GM21825 (cell line): ENCODE measurements at regions not wholly inside any gene's neighbourhood (a gene's known extent, or its start where the extent isn't known, plus 50 kb on each side); places are given as distances from the start of the nearest gene placed in this dataset.
"Not testable (repeated sequence)": the region's sequence is repeated elsewhere in the genome, so short reads cannot be mapped to it uniquely, and the experiment has no call there.

Source experiments
- ATAC-seq: cut with Tn5 transposase; IDR thresholded peaks from one replicate; pipeline ENCODE4 v1.9.1; 2021; ENCODE audit warnings: mild to moderate bottlenecking, moderate library complexity; ENCODE audit not compliant: unreplicated experiment

DNA sequence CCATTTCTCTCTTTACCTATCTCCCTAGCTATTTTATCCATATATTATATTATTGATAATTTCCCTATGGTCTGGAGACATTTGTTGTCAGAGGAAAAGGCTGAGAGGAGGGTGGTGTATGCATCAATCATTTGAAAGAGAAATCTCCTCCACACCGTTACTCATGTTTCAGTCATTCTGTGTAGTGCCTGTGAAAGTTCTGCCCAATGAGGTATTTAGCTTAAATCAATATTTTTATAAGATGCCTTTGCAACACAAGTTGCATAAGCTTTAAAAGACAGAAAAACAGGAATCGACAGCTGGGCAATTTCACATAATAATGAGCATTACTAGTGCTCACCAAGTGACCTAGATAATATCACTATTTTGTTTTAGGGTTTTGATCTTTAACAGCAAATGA, 363.7 kb upstream of the FSIP2 start:
- no peak for ATAC-seq

DNA sequence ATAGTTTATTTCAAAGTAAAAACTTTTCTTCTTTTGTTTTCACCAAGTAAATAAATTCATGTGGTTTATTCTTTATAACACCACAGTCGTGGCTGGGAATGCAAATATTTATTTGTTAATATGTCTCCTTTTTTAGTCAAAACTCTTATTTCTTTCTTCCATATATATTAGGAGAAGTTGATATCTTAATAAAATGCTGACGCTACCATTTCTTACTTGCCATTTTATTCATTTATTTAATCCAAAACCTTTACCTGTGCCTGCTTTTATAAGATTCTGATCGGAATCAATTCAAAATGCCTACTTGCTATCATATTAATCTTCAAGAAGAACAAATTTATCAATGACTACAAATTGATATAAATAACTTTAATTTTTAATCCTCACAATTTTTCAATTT, 362.9 kb upstream of the FSIP2 start:
- no peak for ATAC-seq

DNA sequence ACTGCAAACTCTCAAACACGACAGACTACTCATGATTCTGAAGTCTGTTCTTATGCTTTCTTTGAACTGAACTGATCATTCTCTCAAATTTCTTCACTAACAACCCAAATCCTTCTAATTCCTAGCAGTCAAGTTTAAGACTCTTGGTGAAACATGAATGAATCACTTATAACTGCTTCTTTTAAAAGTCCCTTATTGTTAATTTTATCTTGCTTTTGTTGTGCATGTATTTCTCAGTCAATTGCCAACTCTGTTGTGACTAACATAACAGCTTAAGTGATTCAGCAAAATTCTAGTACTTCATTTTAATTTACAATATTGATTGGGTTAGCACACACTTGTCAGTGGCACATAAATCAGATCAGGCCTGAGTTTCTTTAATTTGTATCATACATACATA, 357.0 kb upstream of the FSIP2 start:
- ATAC-seq: no peak

DNA sequence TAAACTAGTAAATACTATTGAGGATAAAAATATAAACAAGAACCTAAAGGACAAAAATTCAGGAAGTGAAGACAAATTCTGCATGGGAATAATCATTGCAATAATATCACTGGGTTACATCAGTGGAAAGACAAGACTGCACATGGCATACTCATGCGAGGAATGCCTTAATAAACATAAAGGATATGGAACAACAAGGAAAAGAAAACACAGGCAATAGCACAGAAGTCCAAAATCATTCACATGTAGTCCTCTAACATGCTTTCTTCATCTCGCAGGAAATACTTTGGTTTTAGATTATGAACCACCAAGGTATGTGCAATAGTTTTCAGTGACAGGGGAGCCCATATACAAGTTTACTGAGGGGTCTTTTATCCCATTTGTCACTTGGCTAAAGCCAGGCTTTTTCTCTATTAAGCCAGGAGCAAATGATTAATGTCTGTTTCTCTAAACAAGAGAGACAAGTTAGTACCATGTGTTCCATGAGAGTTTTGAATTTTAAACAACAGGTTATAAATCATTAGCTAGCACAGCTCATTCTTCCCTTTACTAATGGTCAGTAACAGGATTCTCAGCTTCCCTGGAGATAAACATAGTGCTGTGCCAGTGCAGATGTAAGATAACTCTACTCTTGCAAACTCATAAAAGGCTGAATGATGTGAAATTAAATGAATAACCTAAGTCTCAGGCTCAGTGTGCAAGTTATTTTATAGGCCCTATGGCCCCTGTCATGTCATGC, 353.6 kb upstream of the FSIP2 start:
- no peak for ATAC-seq

DNA sequence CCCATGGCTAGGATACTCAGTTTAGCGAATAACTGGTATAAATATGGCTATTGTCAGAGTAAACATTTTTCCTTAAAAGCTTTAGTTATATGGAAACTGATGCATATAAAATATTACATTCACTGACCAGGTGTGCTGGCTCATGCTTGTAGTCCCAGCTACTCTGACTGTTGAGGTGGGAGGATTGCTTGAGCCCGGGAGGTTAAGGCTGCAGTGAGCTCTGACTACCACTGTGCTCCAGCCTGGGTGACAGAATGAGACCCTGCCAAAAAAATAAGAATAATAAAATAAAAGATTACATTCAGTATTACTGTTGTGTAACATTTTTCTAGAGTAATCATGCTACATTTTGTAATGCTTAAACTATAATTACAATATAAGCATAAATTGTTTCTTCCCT, 350.4 kb upstream of the FSIP2 start:
- no peak for ATAC-seq

DNA sequence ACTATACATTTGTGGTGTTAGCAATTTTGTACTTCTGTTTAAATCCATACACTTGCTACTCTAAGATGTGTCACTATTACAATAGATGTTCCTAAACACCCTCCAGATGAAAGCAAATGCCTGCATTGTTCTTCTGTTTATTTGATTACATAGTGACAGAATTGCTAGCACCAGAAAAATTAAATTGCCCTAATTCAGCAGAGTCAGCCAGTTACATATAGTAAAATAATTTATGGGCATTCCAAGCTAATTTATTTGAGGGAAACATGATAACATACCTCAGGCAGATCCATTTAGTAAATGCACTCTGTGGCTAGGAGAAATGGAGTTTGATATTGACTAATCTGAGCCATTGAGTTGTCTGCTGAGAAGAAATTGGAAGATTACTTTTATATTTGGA, 347.1 kb upstream of the FSIP2 start:
- no peak for ATAC-seq

DNA sequence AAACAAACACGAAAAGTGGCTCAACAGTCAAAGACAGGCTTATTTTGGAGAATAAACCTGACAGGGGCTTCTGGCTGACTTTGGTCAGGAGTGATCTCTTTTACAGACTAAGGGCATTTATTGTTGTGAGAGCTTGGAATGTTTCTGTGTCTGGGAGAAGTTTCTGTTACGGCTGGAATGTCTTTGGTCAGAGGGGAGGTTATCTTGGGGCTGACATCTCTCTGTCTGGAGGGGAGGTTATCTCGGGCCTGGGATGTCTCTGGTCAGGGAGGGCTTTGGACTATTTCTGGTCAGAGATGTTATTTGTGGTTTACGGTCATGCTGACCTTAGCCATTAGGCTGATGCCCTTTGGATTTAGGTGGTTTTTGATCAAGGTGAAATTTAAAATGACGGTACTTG, 345.5 kb upstream of the FSIP2 start:
- ATAC-seq: no peak

DNA sequence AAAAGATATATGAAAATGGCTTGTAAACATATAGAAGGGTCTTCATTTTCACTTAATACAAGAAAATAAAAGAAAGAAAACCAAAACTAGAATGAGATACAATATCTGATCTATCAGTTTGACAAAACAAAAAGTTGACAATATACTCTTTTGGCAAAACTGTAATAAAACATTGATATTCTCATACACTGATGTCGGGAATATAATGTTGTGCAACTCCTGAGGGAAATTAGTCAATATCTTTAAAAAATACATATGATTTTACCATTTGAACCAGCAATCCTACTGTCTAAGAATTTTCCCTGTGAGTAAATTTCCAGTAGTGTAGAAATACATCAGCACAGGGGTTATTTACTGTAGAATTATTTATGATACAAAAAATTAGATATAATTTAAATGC, 336.1 kb upstream of the FSIP2 start:
- no peak for ATAC-seq

DNA sequence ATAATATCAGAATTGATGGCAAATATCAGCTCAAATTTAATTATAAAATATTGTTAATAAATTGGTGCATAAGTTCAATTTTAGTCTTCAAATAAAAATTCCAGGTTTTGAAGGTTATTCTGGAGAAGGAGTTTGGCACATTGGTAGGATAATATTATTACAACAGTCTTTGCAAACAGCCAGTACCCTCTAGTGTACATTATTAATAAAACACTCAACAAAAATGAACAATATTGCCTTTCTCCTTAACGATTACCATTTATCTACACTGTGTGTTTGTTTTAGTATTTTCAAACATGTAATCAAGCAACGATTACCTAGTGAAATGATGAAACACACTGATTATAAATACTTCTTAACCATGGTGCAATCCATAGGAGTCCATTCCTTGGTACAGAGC, 334.0 kb upstream of the FSIP2 start:
- ATAC-seq: no peak

DNA sequence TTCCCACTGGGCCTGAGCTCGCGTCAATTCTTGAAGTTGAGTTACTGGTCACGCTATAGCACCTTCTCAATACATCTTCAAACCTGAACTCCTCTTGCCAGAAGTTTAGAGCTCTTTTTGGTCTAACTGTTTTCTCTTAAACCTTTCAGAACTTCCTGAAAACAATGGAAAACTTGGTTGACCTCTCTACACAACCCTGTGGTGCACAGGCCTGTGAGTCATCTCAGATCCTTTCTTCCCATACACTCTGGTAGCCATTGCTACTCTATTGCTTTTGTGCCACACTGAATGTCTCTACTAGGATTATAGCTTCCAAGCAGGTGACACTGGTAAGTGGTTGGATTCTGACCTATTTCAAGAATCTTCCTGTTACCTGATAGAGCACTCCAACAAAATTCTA, 321.5 kb upstream of the FSIP2 start:
- no peak for ATAC-seq

DNA sequence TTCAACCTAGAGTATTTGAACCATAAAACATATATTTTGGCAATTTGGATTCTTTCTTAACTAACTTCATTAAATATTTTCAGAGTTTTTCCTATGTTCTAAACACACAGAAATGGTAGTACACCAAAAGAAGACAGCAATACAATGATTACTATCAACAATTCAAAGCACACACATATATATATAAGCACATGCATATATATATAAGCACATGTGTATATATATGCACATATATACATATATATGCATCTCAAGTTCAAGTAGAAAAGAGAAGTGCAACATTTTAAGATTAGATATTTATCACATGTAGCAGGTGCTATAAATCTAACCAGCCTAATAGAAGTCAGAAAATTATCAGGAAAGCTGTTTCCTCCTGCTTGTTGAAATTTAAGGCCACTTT, 320.9 kb upstream of the FSIP2 start:
- ATAC-seq: no peak

DNA sequence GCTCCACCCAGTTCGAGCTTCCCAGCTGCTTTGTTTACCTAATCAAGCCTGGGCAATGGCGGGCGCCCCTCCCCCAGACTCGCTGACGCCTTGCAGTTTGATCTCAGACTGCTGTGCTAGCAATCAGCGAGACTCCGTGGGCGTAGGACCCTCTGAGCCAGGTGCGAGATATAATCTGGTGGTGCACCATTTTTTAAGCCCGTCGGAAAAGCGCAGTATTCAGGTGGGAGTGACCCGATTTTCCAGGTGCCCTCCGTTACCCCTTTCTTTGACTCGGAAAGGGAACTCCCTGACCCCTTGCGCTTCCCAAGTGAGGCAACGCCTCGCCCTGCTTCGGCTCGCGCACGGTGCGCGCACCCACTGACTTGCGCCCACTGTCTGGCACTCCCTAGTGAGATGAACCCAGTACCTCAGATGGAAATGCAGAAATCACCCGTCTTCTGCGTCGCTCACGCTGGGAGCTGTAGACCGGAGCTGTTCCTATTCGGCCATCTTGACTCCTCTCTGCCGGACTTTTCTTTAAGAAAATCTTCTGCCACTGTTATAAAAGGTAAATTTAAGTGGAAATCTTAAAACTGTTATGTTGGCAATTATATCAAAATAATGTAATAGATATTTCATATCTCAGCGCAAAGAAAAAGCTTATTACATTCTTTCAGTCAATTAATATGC, 313.5 kb upstream of the FSIP2 start:
- ATAC-seq: not testable (repeated sequence)

DNA sequence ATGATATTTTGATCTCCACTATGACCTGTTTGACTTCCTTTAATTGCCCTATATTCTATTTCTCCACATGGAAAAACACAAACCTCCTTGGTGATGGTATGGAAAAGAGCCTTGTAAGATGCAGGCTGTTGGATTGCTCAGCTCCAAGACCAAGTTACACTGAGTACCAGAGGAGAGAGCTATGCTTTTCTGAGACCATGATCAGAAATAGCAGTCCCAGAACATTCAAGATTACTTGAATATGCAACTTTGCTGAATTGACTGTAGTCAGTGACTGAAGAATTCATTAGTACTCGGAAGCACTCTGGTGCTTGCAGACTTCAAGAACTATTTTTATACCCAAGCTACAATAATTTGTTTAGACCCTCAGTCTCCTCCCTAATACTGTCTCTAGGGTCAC, 310.6 kb upstream of the FSIP2 start:
- no peak for ATAC-seq

DNA sequence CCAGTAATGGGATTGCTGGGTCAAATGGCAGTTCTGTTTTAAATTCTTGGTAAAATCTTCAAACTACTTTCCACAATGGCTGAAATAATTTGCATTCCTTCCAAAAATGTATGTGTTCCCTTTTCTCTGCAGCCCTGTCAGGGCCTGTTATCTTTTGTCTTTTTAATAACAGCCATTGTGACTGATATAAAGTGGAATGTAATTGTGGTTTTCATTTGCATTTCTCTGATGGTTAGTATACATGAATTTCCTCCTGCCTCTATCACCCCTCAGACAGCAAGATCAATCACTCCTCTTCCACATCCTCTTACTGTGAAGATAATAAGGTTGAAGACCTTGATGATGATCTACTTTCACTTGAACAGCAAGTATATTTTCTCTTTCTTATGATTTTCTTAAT, 304.8 kb upstream of the FSIP2 start:
- no peak for ATAC-seq

DNA sequence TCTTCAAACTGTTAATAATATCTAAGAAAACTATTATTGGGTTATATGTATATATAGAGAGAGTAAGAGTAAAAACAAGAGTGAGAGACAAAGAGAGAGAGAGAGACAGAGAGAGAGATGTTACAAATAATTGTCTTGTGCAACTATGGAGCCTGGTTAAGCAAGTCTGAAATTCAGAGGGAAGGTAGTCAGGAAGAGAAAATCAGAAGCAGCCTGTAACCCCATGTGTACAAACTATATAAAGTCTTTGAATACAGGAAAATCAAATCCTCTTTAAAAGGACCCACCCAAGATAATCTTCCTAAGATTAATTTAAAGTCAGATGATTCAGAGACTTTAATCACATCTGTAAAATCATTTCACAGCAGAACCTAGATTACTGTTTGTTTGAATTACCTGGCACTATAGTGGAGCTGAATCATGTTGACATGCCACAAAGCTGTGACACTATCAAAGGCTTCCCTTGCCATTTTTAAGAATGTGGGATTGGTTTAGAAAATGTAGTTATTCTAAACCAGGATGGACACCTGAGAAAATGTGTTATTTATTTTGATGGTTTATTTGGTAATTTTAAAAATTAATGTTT, 301.7 kb upstream of the FSIP2 start:
- ATAC-seq: no peak

DNA sequence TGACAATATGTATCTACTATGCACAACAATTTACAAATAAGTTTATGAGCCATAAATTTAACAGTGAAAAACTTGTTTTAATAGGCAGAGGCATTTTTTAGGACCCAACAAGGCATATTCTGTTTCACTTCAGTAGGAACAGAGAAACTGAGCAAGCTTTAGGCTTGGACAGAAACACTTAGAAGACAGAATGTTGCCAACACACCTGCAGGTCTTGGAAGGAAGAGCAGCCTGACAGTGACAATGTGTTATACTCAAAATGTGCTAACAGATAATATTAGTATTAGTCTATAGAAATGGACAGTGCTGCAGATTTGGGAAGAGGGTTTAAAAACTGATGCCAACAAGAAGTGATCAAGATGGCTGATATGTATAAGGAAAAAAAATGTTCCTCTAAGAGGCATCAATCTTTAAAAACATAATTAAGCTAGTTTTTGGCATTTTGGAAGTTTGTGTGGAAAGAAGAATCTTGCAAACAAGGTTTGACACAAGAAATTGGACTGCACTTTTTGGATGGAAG, 297.1 kb upstream of the FSIP2 start:
- no peak for ATAC-seq

DNA sequence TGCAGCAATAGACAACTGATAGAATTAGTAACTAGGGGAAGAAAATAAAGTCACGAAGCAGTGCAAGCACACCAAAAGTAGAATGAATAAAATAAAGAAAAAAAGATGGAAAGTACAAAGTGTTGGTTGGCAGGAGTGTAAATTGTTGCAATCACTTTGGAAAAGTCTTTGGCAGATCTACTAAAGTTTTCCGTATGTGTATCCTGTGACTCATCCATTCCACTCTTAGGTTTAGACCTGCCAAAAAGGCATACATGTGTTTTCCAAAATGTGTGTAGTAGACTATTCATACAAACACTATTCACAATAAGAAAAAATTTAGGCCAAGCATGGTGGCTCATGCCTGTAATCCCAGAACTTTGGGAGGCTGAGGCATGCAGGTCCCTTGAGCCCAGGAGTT, 282.1 kb upstream of the FSIP2 start:
- no peak for ATAC-seq

DNA sequence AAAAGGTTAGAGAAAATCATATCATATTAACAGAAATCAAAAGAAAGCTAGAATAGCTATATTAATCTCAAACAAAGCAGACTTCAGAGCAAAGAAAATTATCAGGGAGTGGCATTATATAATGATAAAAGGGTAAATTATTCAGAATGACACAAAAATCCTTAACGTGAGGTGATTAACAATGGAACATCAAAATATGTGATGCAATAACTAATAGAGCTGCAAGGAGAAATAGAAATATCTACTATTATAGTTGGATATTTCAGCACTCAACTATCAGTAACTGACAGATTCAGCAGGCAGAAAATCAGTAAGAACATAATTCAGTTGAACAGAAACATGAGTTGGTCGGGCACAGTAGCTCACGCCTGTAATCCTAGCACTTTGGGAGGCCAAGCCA, 275.1 kb upstream of the FSIP2 start:
- no peak for ATAC-seq

DNA sequence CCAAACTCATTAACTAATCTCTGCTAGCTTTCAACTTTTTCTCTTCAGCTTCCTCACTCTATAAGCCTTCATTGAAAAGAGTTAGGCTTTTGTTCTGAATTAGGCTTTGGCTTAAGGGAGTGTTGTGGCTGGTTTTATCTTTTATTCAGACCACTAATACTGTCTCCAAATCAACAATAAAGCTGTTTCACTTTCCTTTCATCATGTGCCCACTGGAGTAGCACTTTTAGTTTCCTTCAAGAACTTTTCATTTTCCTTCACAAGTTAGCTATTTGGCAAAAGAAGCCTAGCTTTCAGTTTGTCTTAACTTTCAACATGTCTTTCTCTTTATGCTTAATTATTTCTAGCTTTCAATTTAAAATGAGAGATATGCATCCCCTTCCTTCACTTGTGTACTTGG, 271.7 kb upstream of the FSIP2 start:
- no peak for ATAC-seq

DNA sequence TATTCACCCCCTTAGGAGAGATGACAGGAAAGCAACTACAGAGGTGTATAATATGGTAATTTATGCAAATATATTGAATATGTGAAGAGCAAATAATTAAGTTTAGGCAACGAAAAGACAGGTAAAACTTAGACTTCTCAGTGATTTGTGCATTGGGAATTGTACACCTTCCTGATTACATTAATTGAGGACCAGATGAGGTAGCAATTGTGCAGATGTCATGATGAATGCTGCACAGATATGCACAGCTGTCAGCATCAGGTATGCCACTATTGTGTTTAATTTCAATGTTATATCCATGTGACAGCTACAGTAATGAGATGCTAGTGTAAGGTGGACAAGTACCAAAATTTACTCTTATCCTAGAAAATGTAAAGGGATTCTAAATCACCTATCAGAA, 267.2 kb upstream of the FSIP2 start:
- ATAC-seq: no peak

DNA sequence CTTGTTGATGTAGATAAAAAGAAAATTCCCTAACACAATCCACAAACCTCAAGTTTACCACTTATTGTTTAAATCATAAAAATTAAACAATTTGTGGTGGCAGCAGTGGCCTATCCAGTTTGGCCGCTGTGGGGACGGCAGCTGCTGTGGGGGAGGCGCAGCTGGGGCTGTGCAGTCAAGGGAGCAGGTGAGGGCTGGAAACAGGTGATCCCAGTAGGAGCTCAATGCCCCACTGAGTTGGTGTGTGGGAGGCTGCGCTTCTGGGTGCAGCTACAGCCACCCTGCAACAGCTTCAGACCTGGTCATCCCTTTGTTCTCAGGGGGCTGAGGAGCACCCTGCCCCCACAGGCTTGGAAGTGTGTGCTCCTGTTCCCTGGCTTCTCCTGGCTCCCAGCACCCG, 266.0 kb upstream of the FSIP2 start:
- no peak for ATAC-seq

DNA sequence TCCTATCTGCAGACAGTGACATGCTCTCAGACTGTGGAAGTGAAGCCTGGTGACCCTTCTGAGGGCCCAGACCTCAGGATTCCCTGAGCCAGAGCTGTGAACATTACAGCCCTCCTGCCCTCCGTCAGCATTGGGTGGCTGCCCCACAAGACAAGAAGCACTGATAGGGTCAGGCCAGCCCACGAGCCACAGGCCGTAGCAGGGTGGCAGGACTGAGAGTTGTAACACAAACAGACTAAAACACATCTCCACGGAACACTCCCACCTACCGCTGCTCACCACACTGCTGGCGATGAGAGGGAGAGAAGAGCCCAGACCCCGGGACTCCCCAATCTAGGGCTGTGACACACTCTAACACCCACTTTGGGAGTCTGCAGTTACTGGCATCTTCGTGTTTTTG, 264.8 kb upstream of the FSIP2 start:
- no peak for ATAC-seq
